GM12878 (cell line): ENCODE measurements at regions not wholly inside any gene's neighbourhood (a gene's known extent, or its start where the extent isn't known, plus 50 kb on each side); places are given as distances from the start of the nearest gene placed in this dataset.

ENCODE experiments used
- HCFC1 ChIP-seq: fragments of 150-350 bp; IDR thresholded peaks from 2 replicates; pipeline ENCODE4 v1.6.1; 2014; ENCODE audit warnings: low read length
- JUNB ChIP-seq: IDR thresholded peaks from 2 replicates; pipeline ENCODE4 v1.6.1; 2016; ENCODE audit warnings: antibody characterized with exemption, mild to moderate bottlenecking
- LARP7 ChIP-seq: fragments of 450-650 bp; IDR thresholded peaks from 2 replicates; pipeline ENCODE4 v1.6.1; 2017; ENCODE audit warnings: mild to moderate bottlenecking
- TF ChIP-seq, protein P1 (sequence below): IDR thresholded peaks from 2 replicates; pipeline ENCODE4 v1.6.1; 2012; ENCODE audit warnings: mild to moderate bottlenecking, low read depth, low read length
- TF ChIP-seq, protein P2 (sequence below): IDR thresholded peaks from 2 replicates; pipeline ENCODE4 v1.6.1; 2011; ENCODE audit warnings: borderline replicate concordance, low read depth, mild to moderate bottlenecking, moderate library complexity, low read length; ENCODE audit not compliant: insufficient read depth, poor library complexity, severe bottlenecking
- TF ChIP-seq, protein P3 (sequence below): fragments of 450-650 bp; IDR thresholded peaks from 2 replicates; pipeline ENCODE4 v1.6.1; 2018; ENCODE audit warnings: mild to moderate bottlenecking, low read depth, moderate library complexity; ENCODE audit not compliant: partially characterized antibody

DNA sequence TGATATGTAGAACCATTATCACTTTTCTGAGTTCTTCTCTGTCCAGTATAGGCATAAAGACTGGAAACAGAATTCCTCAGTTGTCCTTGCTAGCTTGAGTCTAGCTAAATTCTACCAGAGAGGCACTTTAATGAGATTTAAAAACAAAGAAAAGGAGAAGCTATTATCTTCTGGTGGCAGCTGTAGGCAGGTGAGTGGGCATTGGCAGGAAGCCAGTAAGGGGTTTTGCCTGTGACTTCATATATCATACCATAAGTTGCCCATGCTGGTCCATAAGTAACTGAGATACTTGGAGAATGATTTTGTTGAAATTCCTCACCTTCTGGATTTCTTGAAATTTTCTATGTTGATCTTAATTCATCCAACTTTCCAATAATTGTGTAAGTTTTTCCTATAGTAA, 402.3 kb upstream of the TGFBR2 start (continued):
- TF ChIP-seq, protein P1, sequence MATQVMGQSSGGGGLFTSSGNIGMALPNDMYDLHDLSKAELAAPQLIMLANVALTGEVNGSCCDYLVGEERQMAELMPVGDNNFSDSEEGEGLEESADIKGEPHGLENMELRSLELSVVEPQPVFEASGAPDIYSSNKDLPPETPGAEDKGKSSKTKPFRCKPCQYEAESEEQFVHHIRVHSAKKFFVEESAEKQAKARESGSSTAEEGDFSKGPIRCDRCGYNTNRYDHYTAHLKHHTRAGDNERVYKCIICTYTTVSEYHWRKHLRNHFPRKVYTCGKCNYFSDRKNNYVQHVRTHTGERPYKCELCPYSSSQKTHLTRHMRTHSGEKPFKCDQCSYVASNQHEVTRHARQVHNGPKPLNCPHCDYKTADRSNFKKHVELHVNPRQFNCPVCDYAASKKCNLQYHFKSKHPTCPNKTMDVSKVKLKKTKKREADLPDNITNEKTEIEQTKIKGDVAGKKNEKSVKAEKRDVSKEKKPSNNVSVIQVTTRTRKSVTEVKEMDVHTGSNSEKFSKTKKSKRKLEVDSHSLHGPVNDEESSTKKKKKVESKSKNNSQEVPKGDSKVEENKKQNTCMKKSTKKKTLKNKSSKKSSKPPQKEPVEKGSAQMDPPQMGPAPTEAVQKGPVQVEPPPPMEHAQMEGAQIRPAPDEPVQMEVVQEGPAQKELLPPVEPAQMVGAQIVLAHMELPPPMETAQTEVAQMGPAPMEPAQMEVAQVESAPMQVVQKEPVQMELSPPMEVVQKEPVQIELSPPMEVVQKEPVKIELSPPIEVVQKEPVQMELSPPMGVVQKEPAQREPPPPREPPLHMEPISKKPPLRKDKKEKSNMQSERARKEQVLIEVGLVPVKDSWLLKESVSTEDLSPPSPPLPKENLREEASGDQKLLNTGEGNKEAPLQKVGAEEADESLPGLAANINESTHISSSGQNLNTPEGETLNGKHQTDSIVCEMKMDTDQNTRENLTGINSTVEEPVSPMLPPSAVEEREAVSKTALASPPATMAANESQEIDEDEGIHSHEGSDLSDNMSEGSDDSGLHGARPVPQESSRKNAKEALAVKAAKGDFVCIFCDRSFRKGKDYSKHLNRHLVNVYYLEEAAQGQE: no peak
- TF ChIP-seq, protein P2, sequence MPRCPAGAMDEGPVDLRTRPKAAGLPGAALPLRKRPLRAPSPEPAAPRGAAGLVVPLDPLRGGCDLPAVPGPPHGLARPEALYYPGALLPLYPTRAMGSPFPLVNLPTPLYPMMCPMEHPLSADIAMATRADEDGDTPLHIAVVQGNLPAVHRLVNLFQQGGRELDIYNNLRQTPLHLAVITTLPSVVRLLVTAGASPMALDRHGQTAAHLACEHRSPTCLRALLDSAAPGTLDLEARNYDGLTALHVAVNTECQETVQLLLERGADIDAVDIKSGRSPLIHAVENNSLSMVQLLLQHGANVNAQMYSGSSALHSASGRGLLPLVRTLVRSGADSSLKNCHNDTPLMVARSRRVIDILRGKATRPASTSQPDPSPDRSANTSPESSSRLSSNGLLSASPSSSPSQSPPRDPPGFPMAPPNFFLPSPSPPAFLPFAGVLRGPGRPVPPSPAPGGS: no peak
- TF ChIP-seq, protein P3, sequence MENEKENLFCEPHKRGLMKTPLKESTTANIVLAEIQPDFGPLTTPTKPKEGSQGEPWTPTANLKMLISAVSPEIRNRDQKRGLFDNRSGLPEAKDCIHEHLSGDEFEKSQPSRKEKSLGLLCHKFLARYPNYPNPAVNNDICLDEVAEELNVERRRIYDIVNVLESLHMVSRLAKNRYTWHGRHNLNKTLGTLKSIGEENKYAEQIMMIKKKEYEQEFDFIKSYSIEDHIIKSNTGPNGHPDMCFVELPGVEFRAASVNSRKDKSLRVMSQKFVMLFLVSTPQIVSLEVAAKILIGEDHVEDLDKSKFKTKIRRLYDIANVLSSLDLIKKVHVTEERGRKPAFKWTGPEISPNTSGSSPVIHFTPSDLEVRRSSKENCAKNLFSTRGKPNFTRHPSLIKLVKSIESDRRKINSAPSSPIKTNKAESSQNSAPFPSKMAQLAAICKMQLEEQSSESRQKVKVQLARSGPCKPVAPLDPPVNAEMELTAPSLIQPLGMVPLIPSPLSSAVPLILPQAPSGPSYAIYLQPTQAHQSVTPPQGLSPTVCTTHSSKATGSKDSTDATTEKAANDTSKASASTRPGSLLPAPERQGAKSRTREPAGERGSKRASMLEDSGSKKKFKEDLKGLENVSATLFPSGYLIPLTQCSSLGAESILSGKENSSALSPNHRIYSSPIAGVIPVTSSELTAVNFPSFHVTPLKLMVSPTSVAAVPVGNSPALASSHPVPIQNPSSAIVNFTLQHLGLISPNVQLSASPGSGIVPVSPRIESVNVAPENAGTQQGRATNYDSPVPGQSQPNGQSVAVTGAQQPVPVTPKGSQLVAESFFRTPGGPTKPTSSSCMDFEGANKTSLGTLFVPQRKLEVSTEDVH: no peak
- TF ChIP-seq HCFC1: no peak
- TF ChIP-seq JUNB: no peak
- TF ChIP-seq LARP7: no peak
